SK-N-SH (cell line): ENCODE measurements at regions not wholly inside any gene's neighbourhood (a gene's known extent, or its start where the extent isn't known, plus 50 kb on each side); places are given as distances from the start of the nearest gene placed in this dataset.
"Not testable (repeated sequence)": the region's sequence is repeated elsewhere in the genome, so short reads cannot be mapped to it uniquely, and the experiment has no call there.

ENCODE experiments used
- CTCF ChIA-PET: fragments of 300-600, 350-600 bp; formaldehyde crosslinking; extraction: SDS; loops from one replicate; lab custom pipeline; 2021; lab: Yijun Ruan, JAX
- POLR2A ChIA-PET: fragments of 350-600 bp; sonication (Branson Sonifier 250); formaldehyde crosslinking; extraction: SDS; loops from one replicate; lab custom pipeline; 2020; ENCODE audit warnings: antibody characterized with exemption, inconsistent platforms; lab: Yijun Ruan, JAX
- DNase-seq: peaks from one replicate; pipeline ENCODE4 v3.0.0; 2012
- H2AFZ ChIP-seq: fragments of 200-600 bp; sonication (generic); 2 replicates; pipeline ENCODE4 v1.8.1; 2016; ENCODE audit warnings: antibody characterized with exemption, mild to moderate bottlenecking, low read depth
- H3F3A ChIP-seq: fragments of 200-600 bp; sonication (generic); replicated peaks from 2 replicates; pipeline ENCODE3; 2016; ENCODE audit warnings: antibody characterized with exemption, mild to moderate bottlenecking; ENCODE audit not compliant: insufficient read depth
- H3K27ac ChIP-seq, 2 experiments: fragments of 200-500 bp in 1 of 2; fragments of 200-600 bp in 1 of 2; sonication (Bioruptor generic) in 1 of 2; sonication (generic), shearing (Covaris generic) in 1 of 2; 2 replicates each; pipeline versions ENCODE4 v1.5.1 to v1.6.1; 2014 to 2016; ENCODE audit warnings: low read depth in 2 of 2, inconsistent platforms in 1 of 2, low read length in 1 of 2, mild to moderate bottlenecking in 1 of 2, mixed read lengths in 1 of 2
- H3K27me3 ChIP-seq: fragments of 200-600 bp; sonication (generic), shearing (Covaris generic); 2 replicates; pipeline ENCODE4 v1.6.1; 2016; ENCODE audit warnings: mixed run types; ENCODE audit not compliant: insufficient read depth
- H3K36me3 ChIP-seq, 2 experiments: fragments of 200-500 bp in 1 of 2; fragments of 200-600 bp in 1 of 2; sonication (Bioruptor generic) in 1 of 2; sonication (generic) in 1 of 2; replicated peaks in 1 of 2; 2 replicates each; pipeline versions ENCODE3 to v1.5.1; 2014 to 2016; ENCODE audit warnings: low read length in 1 of 2, mild to moderate bottlenecking in 1 of 2; ENCODE audit not compliant: insufficient read depth in 2 of 2, control insufficient read depth in 1 of 2
- H3K4me1 ChIP-seq, 2 experiments: fragments of 200-500 bp in 1 of 2; fragments of 200-600 bp in 1 of 2; sonication (Bioruptor generic) in 1 of 2; sonication (generic), shearing (Covaris generic) in 1 of 2; 2 replicates each; pipeline versions ENCODE4 v1.5.1 to v1.6.1; 2014 to 2016; ENCODE audit warnings: low read depth in 1 of 2, low read length in 1 of 2, mixed run types in 1 of 2; ENCODE audit not compliant: insufficient read depth in 2 of 2, control insufficient read depth in 1 of 2
- H3K4me2 ChIP-seq: fragments of 200-600 bp; sonication (generic), shearing (Covaris generic); 2 replicates; pipeline ENCODE4 v1.6.1; 2017; ENCODE audit warnings: mixed run types
- H3K4me3 ChIP-seq, 2 experiments: fragments of 200-500 bp in 1 of 2; fragments of 200-600 bp in 1 of 2; sonication (Bioruptor generic) in 1 of 2; sonication (generic), shearing (Covaris generic) in 1 of 2; 2 replicates each; pipeline versions ENCODE4 v1.5.1 to v1.8.1; 2014 to 2016; ENCODE audit warnings: low read depth in 2 of 2, inconsistent platforms in 1 of 2, low read length in 1 of 2, mild to moderate bottlenecking in 1 of 2, mixed read lengths in 1 of 2, moderate library complexity in 1 of 2
- H3K79me2 ChIP-seq: fragments of 200-600 bp; sonication (generic); 2 replicates; pipeline ENCODE4 v1.8.1; 2017; ENCODE audit warnings: mild to moderate bottlenecking; ENCODE audit not compliant: insufficient read depth
- H3K9ac ChIP-seq: fragments of 200-600 bp; sonication (generic); 2 replicates; pipeline ENCODE4 v1.6.1; 2017; ENCODE audit warnings: mixed run types
- H3K9me2 ChIP-seq: fragments of 200-600 bp; sonication (generic); 2 replicates; pipeline ENCODE4 v1.6.1; 2017; ENCODE audit warnings: mixed run types
- H3K9me3 ChIP-seq: fragments of 200-600 bp; sonication (generic); 2 replicates; pipeline ENCODE4 v1.6.1; 2017; ENCODE audit warnings: mixed run types, mild to moderate bottlenecking, moderate library complexity
- H4K20me1 ChIP-seq: fragments of 200-600 bp; sonication (generic); 2 replicates; pipeline ENCODE4 v1.6.1; 2017; ENCODE audit warnings: mild to moderate bottlenecking, mixed run types; ENCODE audit not compliant: insufficient read depth
- FOSL2 ChIP-seq: IDR thresholded peaks from 2 replicates; pipeline ENCODE4 v1.4.0; 2012; ENCODE audit warnings: low read depth, mild to moderate bottlenecking, moderate library complexity, borderline replicate concordance
- GATA2 ChIP-seq: sonication (generic); formaldehyde crosslinking; IDR thresholded peaks from 2 replicates; pipeline ENCODE4 v1.5.0; 2020; ENCODE audit warnings: mild to moderate bottlenecking, missing genetic modification reagents
- JUND ChIP-seq: IDR thresholded peaks from 2 replicates; pipeline ENCODE4 v1.4.0; 2012
- POLR2AphosphoS5 ChIP-seq: IDR thresholded peaks from 2 replicates; pipeline ENCODE4 v1.6.1; 2012; ENCODE audit warnings: low read depth, low read length
- YY1 ChIP-seq: IDR thresholded peaks from 2 replicates; pipeline ENCODE4 v1.4.0; 2012; ENCODE audit warnings: low read depth, mild to moderate bottlenecking
- WGBS: methylation state at CpG from one replicate; pipeline ENCODE4 v1.1.6; 2017; ENCODE audit warnings: low lambda C conversion rate; 5-methylcytosine and 5-hydroxymethylcytosine counted together
- TF ChIP-seq, protein P1 (sequence below): IDR thresholded peaks from 2 replicates; pipeline ENCODE4 v1.4.0; 2012; ENCODE audit warnings: low read depth

DNA sequence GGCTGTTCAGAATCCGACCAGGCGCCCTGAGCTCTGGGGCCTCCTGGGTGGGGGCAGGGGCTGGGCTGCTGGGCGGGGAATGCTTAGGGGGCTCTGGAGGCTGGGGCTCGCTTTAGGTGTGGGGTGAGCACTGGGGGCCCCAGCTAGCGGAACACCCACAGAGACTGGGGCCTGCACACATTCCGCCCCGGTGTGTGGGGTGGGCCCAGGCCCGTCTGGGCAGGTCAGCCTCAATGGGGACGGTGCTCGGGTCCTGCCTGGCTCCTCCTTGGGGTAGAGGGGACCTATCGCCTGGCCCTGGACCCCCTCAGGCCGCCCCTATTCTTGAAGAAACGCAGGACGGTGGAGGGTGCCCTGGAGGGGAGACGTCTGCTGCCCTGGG lies 364.8 kb downstream of the TMEM121 start:
- Histone ChIP-seq H3K79me2 (no peaks in the 10 kb centered on the region), H3F3A (no peaks in the 10 kb centered on the region), H4K20me1 (no peaks in the 10 kb centered on the region), H2AFZ (no peak overlapping the region), H3K9me2 (no peaks in the 10 kb centered on the region), H3K4me1 (peaks cover 0 to 31% of the 10 kb centered on the region in 2 experiments; a peak in 1 of 4 replicates), H3K36me3 (no peaks in the 10 kb centered on the region), H3K4me3 (no peak overlapping the region), H3K9ac (no peak overlapping the region), H3K27ac (peak overlapping the region in 1 of 2 experiments; percentile 91; a peak in 1 of 4 replicates), H3K27me3 (no peaks in the 10 kb centered on the region), H3K9me3 (no peaks in the 10 kb centered on the region), H3K4me2 (no peak overlapping the region)
- CTCF ChIA-PET = no interaction called here
- TF ChIP-seq JUND (no peak), YY1 (no peak)
- DNase-seq = no peak
- POLR2A ChIA-PET = no interaction called here
- no CpG with 5 or more reads among the region's 15 CpGs for WGBS

DNA sequence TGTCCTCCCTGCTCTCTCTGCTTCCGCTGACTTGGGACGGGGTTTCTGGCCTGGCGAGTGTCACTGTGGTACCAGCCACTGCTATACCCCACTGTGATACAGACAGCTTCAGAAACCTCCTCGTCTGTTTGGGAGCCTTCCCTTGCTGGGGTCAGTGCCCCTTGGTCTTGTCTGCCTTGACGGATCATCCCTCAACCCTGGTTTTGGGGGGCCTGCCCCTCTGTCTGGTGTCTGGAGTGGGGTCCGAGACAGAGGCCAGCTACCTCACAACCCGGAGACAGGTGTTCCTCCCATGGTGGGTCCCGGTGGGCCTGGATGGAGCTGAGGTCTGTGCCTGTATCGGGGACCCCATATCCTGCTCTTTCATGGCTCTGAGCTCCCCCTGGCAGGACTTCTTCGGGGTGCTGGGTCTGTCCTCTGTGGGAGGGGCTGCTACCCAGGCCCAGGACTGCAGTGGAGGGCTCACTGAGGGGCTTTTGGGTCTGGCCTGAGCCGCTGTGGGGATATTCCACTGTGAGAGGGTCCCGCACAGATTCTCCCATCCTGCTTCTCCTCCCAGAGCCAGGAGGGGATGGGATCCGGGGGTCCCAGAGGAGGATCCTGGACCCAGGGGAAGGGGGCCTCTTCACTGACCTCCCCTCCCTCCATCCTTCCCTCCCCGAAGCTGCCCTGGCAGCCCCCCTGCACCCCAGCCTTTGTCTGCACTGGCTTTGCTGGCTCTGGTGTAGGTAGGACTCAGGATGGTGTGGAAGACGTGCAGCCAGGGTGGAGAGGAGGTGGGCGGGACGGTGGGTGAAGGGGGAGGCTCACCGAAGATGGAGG lies 365.5 kb downstream of the TMEM121 start:
- ChIA-PET POLR2A (no interaction called here), CTCF (no interaction called here)
- Histone ChIP-seq H3K27me3 (no peaks in the 10 kb centered on the region), H4K20me1 (no peaks in the 10 kb centered on the region), H3K79me2 (no peaks in the 10 kb centered on the region), H3K36me3 (no peaks in the 10 kb centered on the region), H3K9me3 (no peaks in the 10 kb centered on the region), H3K27ac (peak overlapping the region in 1 of 2 experiments; percentile 67; a peak in 1 of 4 replicates)
- 14% methylated on average over 8 of the region's 18 CpGs for WGBS
- TF ChIP-seq FOSL2 (no peak), GATA2 (CRISPR knock-in tag) (no peak), YY1 (no peak), POLR2AphosphoS5 (no peak)
- TF ChIP-seq, protein P1, sequence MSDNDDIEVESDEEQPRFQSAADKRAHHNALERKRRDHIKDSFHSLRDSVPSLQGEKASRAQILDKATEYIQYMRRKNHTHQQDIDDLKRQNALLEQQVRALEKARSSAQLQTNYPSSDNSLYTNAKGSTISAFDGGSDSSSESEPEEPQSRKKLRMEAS = no peak
- TF ChIP-seq, all 33 proteins: peak for 0
- H3K9ac ChIP-seq = no peak overlapping the region
- H3K4me1 ChIP-seq = peaks cover 0 to 31% of the 10 kb centered on the region in 2 experiments; a peak in 1 of 4 replicates
- no peak overlapping the region for H3K4me2 ChIP-seq
- H3K4me3 ChIP-seq = no peak overlapping the region
- no peaks in the 10 kb centered on the region for H3K9me2 ChIP-seq
- no peak for DNase-seq
- H2AFZ ChIP-seq = no peak overlapping the region
- H3F3A ChIP-seq = no peaks in the 10 kb centered on the region

DNA sequence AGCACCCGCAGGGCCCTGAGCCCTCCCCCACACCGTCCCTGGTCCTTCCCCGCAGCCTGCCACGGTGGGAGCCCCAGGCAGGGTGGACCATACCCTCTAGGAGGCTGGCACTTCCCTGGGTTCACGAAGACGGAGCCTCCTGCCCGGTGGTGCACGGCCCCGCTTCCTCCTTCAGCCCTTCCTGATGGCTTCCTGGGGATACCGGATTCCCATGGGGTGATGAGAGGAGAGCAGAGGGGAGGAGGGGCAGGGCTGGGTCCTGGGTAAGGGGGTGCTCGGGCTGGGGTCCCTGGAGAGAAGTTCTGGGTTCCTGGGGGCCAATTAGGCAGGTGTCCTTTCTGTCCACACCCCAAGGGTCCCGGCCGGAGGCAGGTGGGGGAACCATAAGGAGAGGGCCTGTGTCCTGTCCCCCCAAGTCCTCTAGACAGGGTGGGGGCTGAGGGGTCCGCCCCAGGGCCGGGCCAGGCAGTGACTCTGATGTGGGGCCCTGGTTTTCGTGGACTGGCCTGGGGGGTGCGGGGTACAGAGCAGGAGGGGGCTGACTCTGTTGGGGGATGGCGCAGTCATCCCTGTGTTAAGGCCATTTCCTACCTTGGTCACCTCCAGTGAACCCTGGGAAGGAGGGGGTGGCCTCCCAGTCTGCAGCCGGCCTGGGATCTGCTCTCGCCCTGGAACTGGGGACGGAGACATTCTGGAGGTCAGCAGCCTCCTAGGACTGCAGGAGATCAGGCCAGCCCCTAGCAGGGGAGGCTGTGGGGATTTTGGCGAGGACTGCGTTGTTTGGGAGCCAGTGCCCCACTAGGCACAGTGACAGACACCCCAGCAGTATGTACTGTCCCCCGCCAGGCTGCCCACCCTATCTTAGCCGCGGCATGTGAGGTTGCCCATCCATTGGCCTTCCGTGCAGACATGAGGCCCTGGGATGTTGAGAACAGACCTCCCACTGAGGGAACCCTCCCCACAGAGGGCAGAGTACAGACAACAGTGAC lies 366.4 kb downstream of the TMEM121 start:
- H3K27me3 ChIP-seq, H3K9me2 ChIP-seq, CTCF ChIA-PET, POLR2A ChIA-PET, H3K79me2 ChIP-seq, H3K4me2 ChIP-seq, H3K9me3 ChIP-seq, H4K20me1 ChIP-seq, H3K9ac ChIP-seq, H3K27ac ChIP-seq, DNase-seq, H3F3A ChIP-seq, H3K4me3 ChIP-seq, H3K36me3 ChIP-seq, H2AFZ ChIP-seq: not testable (repeated sequence)
- H3K4me1 ChIP-seq = peaks cover 0 to 31% of the 10 kb centered on the region in 2 experiments; a peak in 1 of 4 replicates
- 43% methylated on average over 8 of the region's 27 CpGs for WGBS

DNA sequence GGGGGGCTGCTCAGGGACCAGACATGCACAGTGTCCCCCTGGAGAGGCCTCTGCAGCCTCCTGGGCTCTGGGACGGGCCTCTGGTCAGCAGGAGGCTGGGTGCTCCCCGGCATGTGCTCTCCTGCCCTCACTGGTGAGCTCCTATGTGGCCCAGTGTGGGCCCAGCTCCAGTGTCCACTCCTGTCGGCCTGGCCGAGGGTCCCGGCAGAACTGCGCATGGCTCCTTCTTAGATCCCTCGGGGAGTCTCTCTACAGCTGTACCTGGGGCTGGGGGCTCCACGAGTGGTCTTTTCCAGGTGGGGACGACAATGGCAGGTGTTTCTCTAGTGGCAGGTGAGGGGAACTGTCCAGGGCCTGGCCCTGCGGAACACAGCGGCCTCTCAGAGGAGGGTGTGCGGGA lies 367.3 kb downstream of the TMEM121 start:
- POLR2A ChIA-PET, H2AFZ ChIP-seq, H3K4me3 ChIP-seq, H3K79me2 ChIP-seq, H3K36me3 ChIP-seq, H3K9me3 ChIP-seq, H4K20me1 ChIP-seq, H3K9ac ChIP-seq, DNase-seq, H3K9me2 ChIP-seq, CTCF ChIA-PET, H3F3A ChIP-seq, H3K27me3 ChIP-seq, H3K4me2 ChIP-seq, H3K27ac ChIP-seq: not testable (repeated sequence)
- 0% methylated on average over 1 of the region's 12 CpGs for WGBS
- H3K4me1 ChIP-seq = peaks cover 0 to 35% of the 10 kb centered on the region in 2 experiments; a peak in 1 of 4 replicates
